GM19468 (cell line): ENCODE measurements at regions not wholly inside any gene's neighbourhood (a gene's known extent, or its start where the extent isn't known, plus 50 kb on each side); places are given as distances from the start of the nearest gene placed in this dataset.
"Not testable (repeated sequence)": the region's sequence is repeated elsewhere in the genome, so short reads cannot be mapped to it uniquely, and the experiment has no call there.

ENCODE experiments used
- ATAC-seq: cut with Tn5 transposase; IDR thresholded peaks from one replicate; pipeline ENCODE4 v1.9.1; 2021; ENCODE audit warnings: mild to moderate bottlenecking, moderate library complexity, moderate number of reproducible peaks; ENCODE audit not compliant: unreplicated experiment; ENCODE audit errors: extremely low read depth

- no peak for ATAC-seq
Observed at GRCh38 chr11:47928426-47928825, 51.9 kb upstream of the PTPRJ start.

GRCh38 chr11:47924184-47924691, 56.1 kb upstream of the PTPRJ start:
- no peak for ATAC-seq

DNA sequence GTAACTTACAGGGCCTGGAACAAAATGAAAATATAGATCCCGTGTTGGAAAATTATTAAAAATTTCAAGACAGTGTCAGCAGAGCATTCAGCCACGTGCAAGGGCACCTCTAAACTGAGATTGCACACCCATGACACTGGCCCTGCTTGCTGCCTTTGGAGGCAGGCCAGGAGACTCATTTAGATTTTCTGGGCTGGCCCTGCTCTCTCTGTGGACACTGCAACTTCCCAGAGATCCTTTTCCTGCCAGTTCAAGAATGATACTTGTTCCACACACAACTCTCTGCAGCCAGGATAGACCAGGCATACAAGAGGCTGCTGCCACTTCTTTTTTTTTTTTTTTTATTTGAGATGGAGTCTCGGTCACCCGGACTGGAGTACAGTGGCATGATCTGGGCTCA, 56.7 kb upstream of the PTPRJ start:
- ATAC-seq: no peak

DNA sequence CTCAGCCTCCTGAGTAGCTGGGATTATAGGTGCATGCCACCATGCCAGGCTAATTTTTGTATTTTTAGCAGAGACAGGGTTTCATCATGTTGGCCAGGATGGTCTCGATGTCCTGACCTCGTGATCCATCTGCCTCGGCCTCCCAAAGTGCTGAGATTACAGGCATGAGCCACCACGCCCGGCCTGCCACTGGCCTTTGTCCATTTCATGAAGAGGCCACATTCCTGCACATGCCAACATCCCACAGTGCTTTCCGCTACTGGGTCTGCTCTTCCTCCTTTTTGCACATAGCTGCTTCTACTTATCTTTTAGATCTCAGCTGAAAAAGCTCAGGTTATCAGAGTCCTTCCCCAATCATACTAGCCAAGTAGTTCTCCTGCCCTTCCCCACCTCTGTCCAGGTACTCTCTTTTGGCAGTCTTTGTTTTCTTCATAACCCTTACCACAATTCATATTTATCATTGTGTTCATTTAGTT, 59.2 kb upstream of the PTPRJ start:
- not testable (repeated sequence) for ATAC-seq

GRCh38 chr11:47918882-47919495, 61.4 kb upstream of the PTPRJ start:
- no peak for ATAC-seq

DNA sequence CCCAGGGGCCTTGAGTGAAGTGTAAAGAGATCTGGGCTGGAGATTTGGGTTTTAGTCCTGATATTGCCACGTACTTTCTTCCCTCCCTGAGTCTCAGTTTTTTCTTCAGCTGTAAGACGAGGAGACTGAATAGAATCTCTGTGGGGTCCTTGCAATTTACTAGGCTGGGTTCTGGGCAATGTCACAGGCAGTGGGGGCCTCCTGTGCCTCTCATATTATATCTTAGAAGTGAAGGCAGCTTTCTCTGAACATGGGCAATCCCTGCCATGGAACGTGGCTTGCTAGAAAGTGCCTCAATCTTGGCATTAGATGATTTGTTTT, 62.0 kb upstream of the PTPRJ start:
- ATAC-seq: no peak

DNA sequence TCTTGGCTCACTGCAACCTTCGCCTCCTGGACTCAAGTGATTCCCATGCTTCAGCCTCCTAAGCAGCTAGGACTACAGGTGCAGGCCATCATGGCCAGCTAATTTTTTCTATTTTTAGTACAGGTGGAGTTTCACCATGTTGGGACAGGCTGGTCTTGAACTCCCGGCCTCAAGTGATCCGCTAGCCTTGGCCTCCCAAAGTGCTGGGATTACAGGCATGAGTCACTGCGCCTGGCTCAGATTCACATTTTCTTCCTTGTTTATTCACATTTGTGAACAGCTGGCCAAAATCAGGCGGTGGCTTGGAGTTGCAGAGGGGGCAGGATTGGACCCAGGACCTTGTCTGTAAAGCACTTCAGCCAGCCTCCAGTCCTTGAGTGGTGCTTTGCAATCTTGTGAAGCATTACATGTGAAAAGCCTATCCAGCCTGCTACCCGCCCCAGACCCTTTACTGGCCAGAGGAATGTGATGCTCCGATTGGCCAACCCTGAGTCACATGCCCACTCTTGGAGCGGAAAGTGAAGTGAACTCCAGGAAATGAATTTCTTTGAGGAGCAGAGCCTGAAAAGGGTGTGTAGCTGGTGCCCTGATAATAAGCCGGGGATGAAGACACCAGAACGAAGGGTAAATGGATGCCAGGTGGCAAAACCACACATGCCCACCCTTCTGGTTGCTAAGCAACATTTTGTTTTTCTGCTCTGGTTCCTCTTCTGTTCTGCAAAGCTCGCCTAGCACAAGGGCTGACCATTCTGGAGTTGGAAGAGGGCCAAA, 62.6 kb upstream of the PTPRJ start:
- ATAC-seq: peak; percentile 31

DNA sequence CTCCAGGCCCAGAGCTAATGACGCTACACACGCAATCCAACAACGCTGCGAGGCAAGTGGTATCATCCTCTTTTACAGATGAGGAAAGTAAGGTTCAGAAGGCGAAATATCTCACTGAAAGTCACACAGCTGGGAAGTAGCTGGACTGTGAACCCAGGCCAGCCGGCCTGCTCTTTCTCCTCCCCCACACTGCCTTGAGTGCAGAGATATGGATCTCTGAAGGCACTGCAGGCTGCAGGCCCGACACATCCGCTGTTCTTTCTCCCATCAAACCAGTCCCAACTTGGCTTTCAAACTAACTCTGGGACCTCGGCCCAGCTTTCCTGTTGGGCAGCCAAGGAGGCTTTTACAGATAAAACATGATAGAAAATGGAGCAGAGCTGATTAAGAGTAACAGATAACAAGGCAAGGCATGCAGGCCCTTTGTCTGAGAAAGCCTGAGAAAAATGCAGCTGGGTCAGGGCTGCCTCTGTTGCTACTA, 64.0 kb upstream of the PTPRJ start:
- no peak for ATAC-seq

DNA sequence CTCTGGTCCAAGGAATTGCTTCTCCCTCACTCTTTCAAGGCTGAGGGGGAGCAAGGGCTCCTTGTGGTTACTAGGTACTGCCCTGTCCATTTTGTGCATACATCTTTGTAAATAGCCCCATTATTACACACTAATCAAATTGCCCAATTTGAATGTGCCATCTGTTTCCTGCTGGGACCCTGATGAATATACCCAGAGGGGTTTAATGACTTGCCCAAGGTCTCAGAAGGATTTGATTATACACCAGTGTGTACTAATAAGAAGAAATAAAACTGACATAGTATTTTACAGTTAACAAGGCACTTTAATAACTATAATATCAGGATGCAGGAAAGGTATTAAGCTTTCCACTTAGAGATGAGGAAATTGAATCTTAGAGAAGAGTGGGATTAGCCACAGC, 64.6 kb upstream of the PTPRJ start:
- no peak for ATAC-seq

GRCh38 chr11:47915374-47915773, 65.0 kb upstream of the PTPRJ start:
- ATAC-seq: no peak

- no peak for ATAC-seq
Observed at GRCh38 chr11:47914743-47915142, 65.6 kb upstream of the PTPRJ start.

- no peak for ATAC-seq
Observed at GRCh38 chr11:47913529-47914244, 65.5 kb upstream of the NUP160 start.

GRCh38 chr11:47912843-47913437, 64.8 kb upstream of the NUP160 start:
- no peak for ATAC-seq

GRCh38 chr11:47911149-47911548, 63.0 kb upstream of the NUP160 start:
- ATAC-seq: no peak

DNA sequence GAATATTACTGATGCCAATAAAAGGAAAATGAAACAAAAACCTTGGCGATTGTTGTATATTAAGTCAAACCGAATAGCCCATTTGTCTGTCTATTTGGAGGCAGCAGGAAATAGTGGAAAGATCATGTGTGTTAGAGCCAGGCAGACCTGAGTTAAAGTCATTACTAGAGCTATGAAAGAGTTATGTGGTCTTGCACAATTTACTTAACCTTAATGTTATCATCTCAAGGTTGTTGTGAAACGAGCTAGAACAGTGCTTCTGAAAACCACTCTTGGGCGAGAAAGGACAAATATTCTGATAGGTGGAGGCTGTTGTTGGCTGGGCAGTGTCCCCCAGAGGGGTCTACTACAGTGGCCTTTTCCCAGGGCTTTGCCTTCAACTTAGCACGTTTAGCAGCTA, 60.0 kb upstream of the NUP160 start:
- ATAC-seq: no peak

DNA sequence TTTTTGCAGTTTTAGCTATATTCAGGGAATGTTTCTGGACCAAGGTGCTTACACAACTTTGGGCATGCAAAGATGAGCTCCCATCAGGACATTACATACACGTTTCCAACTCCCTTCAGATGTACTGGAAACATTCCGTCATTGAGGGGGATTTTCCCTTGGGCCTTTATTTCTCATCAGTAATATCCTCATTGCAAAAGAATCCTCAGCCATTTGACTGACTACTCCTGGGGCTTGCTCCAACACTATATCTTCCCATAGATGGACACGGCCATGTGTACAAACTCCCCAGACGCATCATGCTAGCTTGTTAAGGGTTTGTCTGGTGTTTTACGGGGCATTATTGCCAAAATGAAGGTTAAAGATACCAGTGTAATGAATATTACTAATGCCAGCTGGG, 59.3 kb upstream of the NUP160 start:
- ATAC-seq: no peak

DNA sequence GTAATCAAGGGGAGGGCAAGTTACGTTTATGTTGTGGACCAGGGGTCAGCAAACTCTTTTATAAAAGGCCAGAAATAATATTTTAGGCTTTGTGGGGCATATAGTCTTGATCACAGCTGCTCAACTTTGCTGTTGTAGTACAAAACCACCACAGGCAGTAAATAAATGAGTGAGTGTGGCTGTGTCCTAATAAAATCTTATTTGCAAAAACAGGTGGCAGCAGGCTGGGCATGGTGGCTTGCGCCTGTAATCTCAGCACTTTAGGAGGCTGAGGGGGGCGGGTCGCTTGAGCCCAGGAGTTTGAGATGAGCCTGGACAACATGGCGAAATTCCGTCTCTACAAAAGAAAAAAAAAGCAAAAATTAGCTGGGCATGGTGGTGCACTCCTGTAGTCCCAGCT, 57.9 kb upstream of the NUP160 start:
- no peak for ATAC-seq

DNA sequence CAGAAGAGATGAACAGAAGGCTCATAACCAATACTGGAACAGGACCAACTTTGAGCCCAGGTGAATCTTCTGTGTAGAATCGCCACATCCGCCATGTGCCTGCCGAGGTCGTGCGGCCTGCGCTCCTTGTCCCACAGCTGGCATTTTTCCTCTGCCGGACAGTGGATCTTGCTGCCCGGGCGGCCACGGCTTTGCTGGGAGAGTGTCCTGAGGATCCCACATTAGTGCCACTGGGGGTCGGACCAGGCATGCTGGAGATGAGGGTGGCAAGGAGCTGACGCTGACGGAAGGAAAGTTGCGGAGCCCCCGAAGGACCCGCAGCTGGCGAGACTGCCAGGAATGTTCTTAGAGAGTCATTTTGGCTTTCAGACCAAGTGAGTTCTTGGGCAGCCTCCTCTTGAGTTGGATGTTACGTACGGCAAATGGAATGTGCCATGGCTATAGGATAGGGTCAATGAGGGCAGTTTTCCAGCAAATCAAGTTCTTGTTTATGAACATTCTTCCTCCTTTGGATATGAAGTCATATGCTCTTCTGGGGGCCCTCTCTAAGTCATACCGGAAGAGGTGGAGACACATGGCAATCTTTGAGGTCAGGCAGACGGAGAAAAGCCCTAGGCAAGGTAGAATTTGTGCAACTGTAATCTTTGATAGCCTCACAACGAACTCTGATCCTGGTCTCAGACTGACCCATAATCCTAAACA, 57.4 kb upstream of the NUP160 start:
- ATAC-seq: no peak

- ATAC-seq: no peak
Observed at GRCh38 chr11:47904808-47905207, 56.7 kb upstream of the NUP160 start.

GRCh38 chr11:47904048-47904447, 55.9 kb upstream of the NUP160 start:
- no peak for ATAC-seq
